A549 (cell line): ENCODE measurements at regions not wholly inside any gene's neighbourhood (a gene's known extent, or its start where the extent isn't known, plus 50 kb on each side); places are given as distances from the start of the nearest gene placed in this dataset.

Source experiments
- CTCF ChIP-seq: fragments of >200 bp; sonication (Bioruptor Twin); formaldehyde crosslinking; IDR thresholded peaks from 3 replicates; pipeline ENCODE4 v1.5.1; 2016
- ELK1 ChIP-seq: fragments of 150-350 bp; IDR thresholded peaks from 2 replicates; pipeline ENCODE4 v1.6.1; 2014; ENCODE audit warnings: low read depth, mild to moderate bottlenecking, low read length
- JUN ChIP-seq, 2 experiments: fragments of >200 bp; sonication (Bioruptor Twin); formaldehyde crosslinking; IDR thresholded peaks; 2 replicates in 1 of 2; 3 replicates in 1 of 2; pipeline ENCODE4 v1.6.1; 2016 to 2017
- POLR2A ChIP-seq: IDR thresholded peaks from 2 replicates; pipeline ENCODE4 v1.6.1; 2012; ENCODE audit warnings: mild to moderate bottlenecking, low read length
- REST ChIP-seq: fragments of 200-600 bp; sonication (generic); IDR thresholded peaks from 2 replicates; pipeline ENCODE4 v1.6.1; 2016; ENCODE audit warnings: antibody characterized with exemption, mild to moderate bottlenecking, moderate library complexity
- TFCP2L1 ChIP-seq: fragments of 250-450 bp; sonication (Bioruptor Pico); IDR thresholded peaks from 2 replicates; pipeline ENCODE4 v1.5.0; 2021; ENCODE audit warnings: mild to moderate bottlenecking
- ZC3H11A ChIP-seq: fragments of 450-650 bp; IDR thresholded peaks from 2 replicates; pipeline ENCODE4 v1.6.1; 2014; ENCODE audit warnings: antibody characterized with exemption, mild to moderate bottlenecking

GRCh38 chr9:23434654-23435053 is 391.4 kb downstream of the ELAVL2 start:
- TF ChIP-seq CTCF (no peak), POLR2A (no peak), TFCP2L1 (no peak), REST (no peak), JUN (IDR thresholded peaks at IDR 0.05) (no peak), ELK1 (no peak), ZC3H11A (no peak)
